Activated CD8-positive, alpha-beta memory T cell treated with anti-CD3 and anti-CD28 coated beads, Interleukin-2, amount 10 ng/mL, durations not matched to agents 7 days and 5 days (primary cell): ENCODE measurements at regions not wholly inside any gene's neighbourhood (a gene's known extent, or its start where the extent isn't known, plus 50 kb on each side); places are given as distances from the start of the nearest gene placed in this dataset.

Experiments
- ATAC-seq: fragments of 150-1000 bp; cut with Tn5 transposase; one replicate; pipeline ENCODE4 v1.10.0; 2021; ENCODE audit warnings: moderate library complexity
- CTCF ChIA-PET: fragments of 350-600 bp; sonication (Branson Sonifier 250); formaldehyde crosslinking; loops from one replicate; lab custom pipeline; 2021; ENCODE audit warnings: antibody characterized with exemption; lab: Charles Lee
- DNase-seq: peaks from one replicate; pipeline ENCODE4 v3.0.0-alpha.2; 2020
- H3K27ac Mint-ChIP-seq: one replicate; pipeline ENCODE4 v1.8.0; 2021; ENCODE audit warnings: mild to moderate bottlenecking, mixed read lengths
- H3K27me3 Mint-ChIP-seq: one replicate; pipeline ENCODE4 v1.8.0; 2021; ENCODE audit warnings: mixed read lengths
- H3K36me3 Mint-ChIP-seq: one replicate; pipeline ENCODE4 v1.8.0; 2021; ENCODE audit warnings: mild to moderate bottlenecking, mixed read lengths
- H3K4me1 Mint-ChIP-seq: one replicate; pipeline ENCODE4 v1.8.0; 2021; ENCODE audit warnings: mixed read lengths
- H3K4me3 Mint-ChIP-seq: one replicate; pipeline ENCODE4 v1.8.0; 2021; ENCODE audit warnings: mild to moderate bottlenecking, moderate library complexity, mixed read lengths
- H3K9me3 Mint-ChIP-seq: one replicate; pipeline ENCODE4 v1.8.0; 2022; ENCODE audit warnings: low read depth, mixed read lengths

DNA sequence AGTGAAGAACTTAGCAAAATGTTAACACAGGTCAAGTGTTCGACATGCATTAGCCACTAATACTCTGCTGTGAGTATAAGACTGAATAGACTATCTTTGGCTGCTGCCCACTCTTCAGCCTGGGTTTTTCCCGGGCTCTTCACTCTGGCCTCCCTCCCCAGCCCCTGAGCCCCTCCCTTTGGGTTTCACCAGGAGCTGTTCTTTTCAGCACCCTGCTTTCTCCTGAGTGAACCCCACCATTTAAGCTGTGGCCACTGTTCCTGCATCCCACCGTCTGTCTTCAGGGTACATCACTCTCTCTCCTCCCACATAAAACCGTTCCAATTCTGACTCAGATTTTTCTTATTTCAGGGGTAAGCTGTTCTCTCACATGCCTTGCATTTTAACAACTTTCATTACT lies 92.0 kb upstream of the ASIC2 start:
- no peaks in the 10 kb centered on the region for H3K27me3 Mint-ChIP-seq
- CTCF ChIA-PET: no interaction called here
- H3K27ac Mint-ChIP-seq: no peak overlapping the region
- H3K36me3 Mint-ChIP-seq: no peaks in the 10 kb centered on the region
- H3K4me1 Mint-ChIP-seq: no peaks in the 10 kb centered on the region
- DNase-seq (no peak), ATAC-seq (no peak)
- no peaks in the 10 kb centered on the region for H3K9me3 Mint-ChIP-seq
- H3K4me3 Mint-ChIP-seq: no peak overlapping the region

DNA sequence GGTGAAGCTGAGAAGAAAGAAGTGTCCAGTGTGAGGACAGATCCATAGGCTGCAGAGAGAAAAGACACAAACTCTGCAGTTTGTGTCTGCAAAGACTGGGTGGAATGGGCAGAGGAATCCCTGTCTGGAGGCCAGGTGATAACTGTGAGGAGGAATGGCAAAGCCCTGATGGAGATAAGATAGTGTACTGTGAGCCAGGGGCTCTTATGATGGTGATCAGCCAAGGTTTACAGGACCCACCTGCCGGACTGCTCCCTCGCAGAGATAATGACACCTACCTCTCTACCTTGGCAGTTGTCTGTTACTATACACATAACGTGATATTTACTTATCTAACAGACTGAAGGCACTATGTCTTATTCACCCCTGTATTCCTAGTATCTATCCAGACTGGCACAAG lies 92.6 kb upstream of the ASIC2 start:
- ATAC-seq: no peak
- Mint-ChIP-seq H3K4me3 (no peak overlapping the region), H3K36me3 (no peaks in the 10 kb centered on the region), H3K4me1 (no peaks in the 10 kb centered on the region), H3K27me3 (no peaks in the 10 kb centered on the region), H3K27ac (no peak overlapping the region), H3K9me3 (no peaks in the 10 kb centered on the region)
- CTCF ChIA-PET: no interaction called here
- DNase-seq: no peak

DNA sequence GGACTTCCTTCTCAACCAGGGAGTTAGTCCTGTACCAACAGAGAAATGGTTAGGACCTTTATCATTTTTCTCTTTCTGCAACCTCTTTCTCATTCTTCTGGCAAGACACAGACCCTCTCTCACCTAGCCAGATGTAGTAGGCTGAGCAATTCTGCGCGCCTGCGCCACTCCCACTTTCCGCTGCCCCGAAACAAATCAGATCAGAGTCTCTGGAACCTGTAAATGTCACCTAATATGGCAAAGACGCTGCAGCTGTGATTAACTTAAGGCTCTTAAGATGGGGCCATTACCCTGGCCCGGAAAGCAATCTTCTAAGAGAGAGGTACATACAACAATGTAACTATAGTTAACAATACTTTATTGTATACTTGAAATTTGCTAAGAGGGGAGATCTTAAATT lies 94.3 kb upstream of the ASIC2 start:
- Mint-ChIP-seq H3K9me3 (no peaks in the 10 kb centered on the region), H3K27ac (no peak overlapping the region), H3K4me3 (no peak overlapping the region), H3K27me3 (no peaks in the 10 kb centered on the region), H3K4me1 (no peaks in the 10 kb centered on the region), H3K36me3 (no peaks in the 10 kb centered on the region)
- ATAC-seq (no peak), DNase-seq (no peak)
- CTCF ChIA-PET: no interaction called here

DNA sequence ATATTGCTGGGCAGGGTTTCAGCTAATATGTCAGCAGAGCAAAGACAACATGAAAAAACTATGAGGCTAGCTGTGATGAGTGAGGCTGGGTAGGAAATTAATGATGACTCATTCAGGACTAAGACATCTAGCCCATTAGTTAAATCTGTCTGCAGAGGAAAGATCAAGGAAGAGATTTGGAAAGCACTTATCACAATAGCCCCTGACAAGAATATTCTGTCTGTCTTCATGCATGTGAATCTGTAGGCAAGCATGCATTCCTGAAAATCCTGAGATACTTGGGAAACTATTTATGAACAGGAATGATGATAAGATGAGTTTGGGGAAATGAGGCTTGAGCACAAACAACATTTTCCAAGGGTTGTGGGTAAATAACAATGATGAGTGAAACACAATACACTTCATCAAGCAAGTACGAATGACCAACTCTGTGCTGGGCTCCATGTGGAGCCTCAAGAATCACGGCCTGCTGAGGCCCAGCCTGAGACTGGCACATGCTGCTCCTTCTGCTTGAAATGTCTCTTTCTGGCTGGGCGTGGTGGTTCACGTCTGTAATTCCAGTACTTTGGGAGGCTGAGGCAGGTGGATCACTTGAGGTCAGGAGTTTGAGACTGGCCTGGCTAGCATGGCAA lies 96.5 kb upstream of the ASIC2 start:
- Mint-ChIP-seq H3K27ac (no peak overlapping the region), H3K4me3 (no peak overlapping the region), H3K27me3 (no peaks in the 10 kb centered on the region), H3K4me1 (no peaks in the 10 kb centered on the region), H3K36me3 (no peaks in the 10 kb centered on the region), H3K9me3 (no peaks in the 10 kb centered on the region)
- DNase-seq (no peak), ATAC-seq (no peak)
- CTCF ChIA-PET: no interaction called here

DNA sequence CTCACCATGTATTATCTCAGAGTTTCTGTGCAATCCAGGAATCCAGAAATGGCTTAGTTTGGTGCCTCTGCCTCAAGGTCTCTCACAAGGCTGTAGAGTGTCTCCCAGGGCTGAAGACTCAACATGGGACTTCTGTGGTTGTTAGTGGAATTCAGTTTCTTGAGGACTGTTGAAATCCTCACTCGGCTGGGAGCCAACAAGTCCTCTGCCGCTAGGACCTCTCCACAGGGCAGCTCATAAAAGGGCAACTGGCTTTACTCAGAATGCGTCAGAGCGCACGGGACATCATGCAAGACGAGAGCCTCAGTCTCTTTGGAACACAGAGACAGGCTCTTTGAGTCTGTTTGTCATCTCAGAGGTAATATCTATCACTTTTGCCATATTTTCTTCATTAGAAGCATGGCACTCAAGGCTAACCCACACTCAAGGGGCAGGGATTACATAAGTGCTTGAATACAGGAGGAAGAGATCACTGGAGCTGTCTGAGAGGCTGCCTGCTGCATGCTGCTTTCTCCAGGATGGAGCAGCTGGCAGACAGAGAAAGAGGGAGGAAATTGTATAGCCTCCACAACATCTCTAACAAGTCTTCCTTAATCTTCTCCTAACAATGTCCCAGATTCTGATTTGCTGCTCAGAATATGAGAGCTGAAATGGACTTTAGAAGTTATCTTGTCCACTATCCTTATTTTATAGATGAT lies 97.5 kb upstream of the ASIC2 start:
- Mint-ChIP-seq H3K27me3 (no peaks in the 10 kb centered on the region), H3K4me3 (no peak overlapping the region), H3K36me3 (no peaks in the 10 kb centered on the region), H3K4me1 (no peaks in the 10 kb centered on the region), H3K9me3 (no peaks in the 10 kb centered on the region), H3K27ac (no peak overlapping the region)
- no peak for ATAC-seq
- DNase-seq: no peak
- CTCF ChIA-PET: no interaction called here

DNA sequence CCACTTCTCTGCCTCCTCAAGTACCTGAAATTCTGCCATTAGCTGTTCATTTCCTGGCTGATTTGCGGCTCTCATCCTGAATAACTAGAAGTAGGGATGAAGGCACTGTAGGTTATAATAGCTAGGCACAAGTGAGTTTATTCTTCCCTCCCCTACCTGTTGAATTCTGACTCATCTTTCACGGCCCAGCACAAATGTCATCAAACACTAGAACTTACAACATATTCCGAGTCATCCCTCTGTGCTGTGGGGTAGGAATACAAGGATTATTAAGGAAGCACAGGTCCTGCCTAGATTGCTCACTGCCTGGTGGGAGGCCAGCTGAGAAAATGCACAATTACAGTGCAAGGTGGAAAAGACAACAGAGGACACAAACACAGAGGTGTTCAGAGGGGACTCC lies 103.7 kb upstream of the ASIC2 start:
- H3K9me3 Mint-ChIP-seq: no peaks in the 10 kb centered on the region
- H3K4me3 Mint-ChIP-seq: no peak overlapping the region
- H3K27me3 Mint-ChIP-seq: no peaks in the 10 kb centered on the region
- DNase-seq (no peak), ATAC-seq (no peak)
- no peak overlapping the region for H3K27ac Mint-ChIP-seq
- CTCF ChIA-PET: no interaction called here
- no peaks in the 10 kb centered on the region for H3K36me3 Mint-ChIP-seq
- no peaks in the 10 kb centered on the region for H3K4me1 Mint-ChIP-seq

DNA sequence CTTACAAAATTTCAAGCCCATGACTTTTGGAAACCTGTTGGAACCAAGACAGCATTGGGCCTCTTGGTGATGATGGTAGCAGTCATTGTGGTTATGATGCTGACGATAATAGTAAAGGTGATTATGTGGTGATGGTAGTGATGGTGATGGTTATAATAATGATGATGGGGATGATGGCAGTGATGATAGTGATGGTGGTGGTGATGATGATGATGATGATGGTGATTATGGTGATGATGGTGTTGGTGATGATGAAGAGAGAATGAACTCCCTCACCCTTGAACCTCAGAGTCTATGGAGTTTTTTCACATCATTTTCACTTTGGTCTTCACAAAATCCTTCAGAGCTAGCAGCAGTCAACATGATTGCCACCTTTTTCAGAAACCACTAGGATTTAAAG lies 105.3 kb upstream of the ASIC2 start:
- Mint-ChIP-seq H3K9me3 (no peaks in the 10 kb centered on the region), H3K27me3 (no peaks in the 10 kb centered on the region), H3K36me3 (no peaks in the 10 kb centered on the region), H3K4me3 (no peak overlapping the region), H3K27ac (no peak overlapping the region), H3K4me1 (no peaks in the 10 kb centered on the region)
- CTCF ChIA-PET: no interaction called here
- DNase-seq (no peak), ATAC-seq (no peak)

DNA sequence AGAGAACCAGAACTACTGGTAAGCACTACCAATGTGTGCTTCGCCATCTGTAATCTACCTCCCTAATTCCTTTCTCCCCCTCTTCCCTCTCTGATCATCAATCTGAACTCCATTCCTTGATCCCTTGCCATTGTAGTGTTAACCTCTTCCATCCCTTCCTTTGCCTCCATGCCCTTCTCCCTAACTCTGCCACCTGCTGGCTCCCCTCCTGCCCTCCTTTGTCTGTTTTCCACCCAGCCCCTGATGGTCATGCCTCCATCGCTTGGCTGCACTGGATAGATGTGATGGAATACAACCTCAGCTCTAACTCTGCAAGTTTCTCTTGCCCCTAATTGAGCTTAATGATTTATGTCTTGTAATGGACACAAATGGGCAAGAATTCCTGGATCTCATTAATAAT lies 108.2 kb upstream of the ASIC2 start:
- CTCF ChIA-PET: no interaction called here
- ATAC-seq (no peak), DNase-seq (no peak)
- H3K27ac Mint-ChIP-seq: no peak overlapping the region
- H3K4me1 Mint-ChIP-seq: no peaks in the 10 kb centered on the region
- H3K27me3 Mint-ChIP-seq: peaks cover 2% of the 10 kb centered on the region
- H3K36me3 Mint-ChIP-seq: no peaks in the 10 kb centered on the region
- no peak overlapping the region for H3K4me3 Mint-ChIP-seq
- no peaks in the 10 kb centered on the region for H3K9me3 Mint-ChIP-seq

DNA sequence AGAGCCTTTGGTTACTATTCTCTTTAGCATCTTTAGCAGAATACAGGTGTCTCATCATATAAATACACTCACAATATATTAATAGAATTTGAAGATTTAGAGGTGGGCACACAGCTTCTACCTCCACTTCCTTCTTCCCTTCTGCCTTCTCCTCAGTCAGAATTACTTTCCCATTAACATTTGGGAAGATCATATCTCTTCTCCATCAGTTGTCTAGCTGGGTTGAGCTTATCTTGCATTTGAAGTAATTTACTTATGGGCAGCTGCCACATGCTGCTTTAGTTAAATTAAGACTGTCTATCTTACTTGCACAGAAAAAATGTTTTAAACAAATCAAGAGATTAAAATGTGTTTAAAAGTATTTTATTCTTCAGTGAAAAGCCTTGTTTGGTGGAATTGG lies 110.1 kb upstream of the ASIC2 start:
- Mint-ChIP-seq H3K4me3 (no peak overlapping the region), H3K9me3 (no peaks in the 10 kb centered on the region), H3K4me1 (no peaks in the 10 kb centered on the region), H3K27me3 (peaks cover 2% of the 10 kb centered on the region), H3K36me3 (no peaks in the 10 kb centered on the region), H3K27ac (no peak overlapping the region)
- CTCF ChIA-PET: no interaction called here
- DNase-seq (no peak), ATAC-seq (no peak)

DNA sequence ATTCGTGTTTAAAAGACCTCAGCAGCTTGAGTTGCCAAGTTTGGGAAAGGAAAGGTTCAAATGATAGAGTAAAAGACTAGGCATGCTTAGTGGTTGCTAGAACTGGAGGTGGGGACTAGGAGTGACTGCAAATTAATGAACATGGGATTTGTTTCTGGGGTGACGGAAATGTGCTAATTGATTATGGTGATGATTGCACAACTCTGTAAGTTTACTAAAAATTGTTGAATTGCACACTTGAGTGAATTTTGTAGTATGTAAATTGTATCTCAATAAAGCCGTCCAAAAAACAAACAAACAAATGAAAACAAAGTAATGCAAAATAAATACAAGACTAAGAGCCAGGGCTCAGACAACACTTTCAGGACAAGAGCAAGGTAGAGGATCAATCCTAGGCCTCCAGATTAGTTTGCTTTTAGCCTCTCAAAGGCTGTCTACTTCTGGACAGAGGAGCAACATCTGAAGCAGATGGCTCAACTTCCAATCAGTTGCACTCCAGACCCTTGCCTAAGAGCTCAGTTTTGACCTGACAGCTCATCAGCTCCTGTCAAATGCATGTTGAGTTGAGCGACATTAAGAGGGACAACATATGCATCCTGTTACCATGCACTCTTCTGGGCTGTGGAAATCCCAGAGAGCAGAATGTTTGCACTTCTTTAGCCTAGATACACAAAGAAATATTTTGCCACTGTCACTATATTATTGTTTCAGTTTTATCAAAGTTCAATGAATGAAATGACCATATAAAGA lies 111.2 kb upstream of the ASIC2 start:
- Mint-ChIP-seq H3K4me3 (no peak overlapping the region), H3K27ac (no peak overlapping the region), H3K9me3 (no peaks in the 10 kb centered on the region), H3K4me1 (no peaks in the 10 kb centered on the region), H3K36me3 (no peaks in the 10 kb centered on the region), H3K27me3 (peaks cover 2% of the 10 kb centered on the region)
- DNase-seq (no peak), ATAC-seq (no peak)
- CTCF ChIA-PET: no interaction called here

DNA sequence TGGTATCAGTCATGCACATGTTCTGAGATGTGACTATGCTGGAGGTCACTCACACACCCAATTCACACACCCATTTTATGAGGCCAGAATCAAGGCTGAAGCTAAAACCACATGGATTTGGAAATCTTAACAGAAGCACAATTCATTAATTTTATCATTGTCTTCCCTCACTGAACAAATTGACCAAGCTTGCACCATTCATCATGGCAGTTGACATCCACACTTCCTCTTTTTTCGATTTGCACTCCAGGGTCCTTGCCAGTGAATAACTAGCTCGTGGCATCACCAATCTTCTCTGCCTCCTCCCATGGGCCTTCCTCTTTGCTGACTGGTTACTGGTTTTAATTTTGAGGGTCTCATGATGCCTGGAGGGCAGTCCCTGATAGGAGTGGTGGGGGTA lies 123.0 kb upstream of the ASIC2 start:
- Mint-ChIP-seq H3K9me3 (no peaks in the 10 kb centered on the region), H3K4me1 (no peaks in the 10 kb centered on the region), H3K27me3 (no peaks in the 10 kb centered on the region), H3K27ac (no peak overlapping the region), H3K36me3 (no peaks in the 10 kb centered on the region), H3K4me3 (no peak overlapping the region)
- CTCF ChIA-PET: no interaction called here
- DNase-seq (no peak), ATAC-seq (no peak)

DNA sequence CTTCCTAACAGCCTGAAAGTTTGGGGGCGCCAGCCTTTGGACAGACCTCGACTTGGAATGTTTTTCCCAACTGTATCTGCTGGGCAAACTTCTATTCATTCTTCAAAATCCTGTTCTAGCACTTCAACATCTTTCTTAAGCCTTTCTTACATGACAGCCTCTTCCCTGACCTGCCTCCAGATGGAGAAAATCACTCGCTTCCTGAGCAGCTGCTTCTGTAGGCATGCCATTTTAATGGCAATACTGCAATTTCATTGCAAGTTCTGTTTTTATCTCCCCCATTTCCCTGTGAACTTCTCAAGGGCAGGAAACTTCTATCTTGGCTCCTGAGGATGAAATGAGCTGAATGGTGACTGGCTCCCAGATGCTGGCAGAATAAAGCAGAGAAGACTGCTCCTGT lies 128.8 kb upstream of the ASIC2 start:
- H3K4me3 Mint-ChIP-seq: no peak overlapping the region
- no peaks in the 10 kb centered on the region for H3K9me3 Mint-ChIP-seq
- H3K36me3 Mint-ChIP-seq: no peaks in the 10 kb centered on the region
- no peaks in the 10 kb centered on the region for H3K4me1 Mint-ChIP-seq
- DNase-seq (no peak), ATAC-seq (no peak)
- CTCF ChIA-PET: no interaction called here
- H3K27ac Mint-ChIP-seq: no peak overlapping the region
- H3K27me3 Mint-ChIP-seq: no peaks in the 10 kb centered on the region

DNA sequence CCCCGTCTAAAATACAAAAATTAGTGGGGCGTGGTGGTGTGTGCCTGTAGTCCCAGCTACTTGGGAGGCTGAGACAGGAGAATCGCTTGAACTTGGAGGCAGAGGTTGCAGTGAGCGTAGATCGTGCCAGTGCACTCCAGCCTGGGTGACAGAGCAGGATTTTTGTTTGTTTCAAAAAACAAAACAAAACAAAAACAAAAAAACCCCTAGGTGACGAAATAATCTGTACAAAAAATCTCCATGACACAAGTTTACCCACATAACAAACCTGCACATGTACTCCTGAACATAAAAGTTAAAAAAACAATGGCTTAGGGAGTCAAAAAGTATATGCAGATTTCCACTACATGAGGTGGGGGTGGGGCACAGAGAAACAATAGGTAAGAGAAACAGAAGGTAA lies 140.5 kb upstream of the ASIC2 start:
- Mint-ChIP-seq H3K4me3 (no peak overlapping the region), H3K9me3 (no peaks in the 10 kb centered on the region), H3K4me1 (no peaks in the 10 kb centered on the region), H3K27ac (no peak overlapping the region), H3K27me3 (no peaks in the 10 kb centered on the region), H3K36me3 (no peaks in the 10 kb centered on the region)
- CTCF ChIA-PET: no interaction called here
- DNase-seq (no peak), ATAC-seq (no peak)

DNA sequence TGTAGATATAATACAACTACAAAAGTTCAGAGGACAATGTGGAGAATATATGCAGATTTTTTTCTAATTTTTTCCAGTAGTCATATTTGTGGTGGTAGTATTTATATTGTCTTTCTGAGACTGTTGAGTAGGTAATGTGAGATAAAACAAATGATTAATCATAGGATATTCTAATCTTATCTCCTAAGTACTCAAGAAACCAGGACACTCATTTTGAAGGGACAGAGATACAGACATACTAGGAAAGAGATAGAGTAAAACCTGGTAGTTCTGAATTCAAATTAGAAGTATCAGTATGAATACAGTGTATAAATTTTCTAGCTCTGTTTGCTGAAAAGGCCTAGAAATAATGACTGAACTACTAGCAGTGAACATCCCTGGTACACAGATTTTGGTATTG lies 141.7 kb upstream of the ASIC2 start:
- CTCF ChIA-PET: no interaction called here
- ATAC-seq (no peak), DNase-seq (no peak)
- no peaks in the 10 kb centered on the region for H3K9me3 Mint-ChIP-seq
- no peaks in the 10 kb centered on the region for H3K36me3 Mint-ChIP-seq
- H3K27me3 Mint-ChIP-seq: no peaks in the 10 kb centered on the region
- no peak overlapping the region for H3K27ac Mint-ChIP-seq
- no peak overlapping the region for H3K4me3 Mint-ChIP-seq
- no peaks in the 10 kb centered on the region for H3K4me1 Mint-ChIP-seq
